Glutamatergic neuron (in vitro differentiated cells): ENCODE measurements at regions not wholly inside any gene's neighbourhood (a gene's known extent, or its start where the extent isn't known, plus 50 kb on each side); places are given as distances from the start of the nearest gene placed in this dataset.

ENCODE experiments used
- DNase-seq: peaks from one replicate; pipeline ENCODE4 v3.0.0; 2022
- H3K27ac Mint-ChIP-seq: one replicate; pipeline ENCODE4 v1.8.0; 2020; ENCODE audit warnings: mild to moderate bottlenecking, mixed read lengths, inconsistent platforms; ENCODE audit not compliant: unreplicated experiment
- H3K27me3 Mint-ChIP-seq: one replicate; pipeline ENCODE4 v1.8.0; 2020; ENCODE audit warnings: mild to moderate bottlenecking, moderate library complexity, mixed read lengths, inconsistent platforms; ENCODE audit not compliant: unreplicated experiment
- H3K36me3 Mint-ChIP-seq: one replicate; pipeline ENCODE4 v1.8.0; 2020; ENCODE audit warnings: mild to moderate bottlenecking, mixed read lengths, inconsistent platforms; ENCODE audit not compliant: unreplicated experiment
- H3K4me1 Mint-ChIP-seq: one replicate; pipeline ENCODE4 v1.8.0; 2020; ENCODE audit warnings: mild to moderate bottlenecking, low read depth, mixed read lengths, inconsistent platforms; ENCODE audit not compliant: unreplicated experiment
- H3K4me3 Mint-ChIP-seq: one replicate; pipeline ENCODE4 v1.8.0; 2020; ENCODE audit warnings: mild to moderate bottlenecking, mixed read lengths, inconsistent platforms; ENCODE audit not compliant: unreplicated experiment
- H3K9me3 Mint-ChIP-seq: one replicate; pipeline ENCODE4 v1.8.0; 2020; ENCODE audit warnings: mild to moderate bottlenecking, moderate library complexity, mixed read lengths, inconsistent platforms; ENCODE audit not compliant: unreplicated experiment
- CTCF ChIP-seq: fragments of 200-600 bp; sonication (generic); IDR thresholded peaks from one replicate; pipeline ENCODE4 v1.5.0; 2021; ENCODE audit not compliant: partially characterized antibody, unreplicated experiment

DNA sequence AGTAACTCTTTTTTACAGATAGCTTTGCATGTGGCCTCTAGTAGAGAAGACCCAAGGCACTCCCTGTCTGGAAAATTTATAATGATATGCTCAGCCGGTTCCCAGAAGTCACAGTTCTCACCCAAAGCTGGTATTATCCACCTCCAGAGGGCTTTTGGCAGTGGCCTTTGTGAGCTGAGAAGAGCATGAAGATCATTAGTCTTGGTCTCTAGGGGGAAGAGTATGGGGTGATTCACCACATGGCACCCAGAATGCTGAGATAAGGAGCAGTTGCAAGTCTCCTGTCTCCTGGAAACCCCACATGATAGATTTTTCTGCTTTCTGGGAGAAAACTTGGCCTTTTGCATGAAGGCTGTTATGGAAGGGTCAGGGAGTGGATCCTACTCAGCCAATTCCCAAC is 75.4 kb upstream of the PRPS1 start:
- no peaks in the 10 kb centered on the region for H3K4me1 Mint-ChIP-seq
- H3K27me3 Mint-ChIP-seq = no peaks in the 10 kb centered on the region
- TF ChIP-seq CTCF = no peak
- H3K27ac Mint-ChIP-seq = no peak overlapping the region
- no peaks in the 10 kb centered on the region for H3K9me3 Mint-ChIP-seq
- peaks cover 2% of the 10 kb centered on the region for H3K36me3 Mint-ChIP-seq
- H3K4me3 Mint-ChIP-seq = no peak overlapping the region
- DNase-seq = no peak

DNA sequence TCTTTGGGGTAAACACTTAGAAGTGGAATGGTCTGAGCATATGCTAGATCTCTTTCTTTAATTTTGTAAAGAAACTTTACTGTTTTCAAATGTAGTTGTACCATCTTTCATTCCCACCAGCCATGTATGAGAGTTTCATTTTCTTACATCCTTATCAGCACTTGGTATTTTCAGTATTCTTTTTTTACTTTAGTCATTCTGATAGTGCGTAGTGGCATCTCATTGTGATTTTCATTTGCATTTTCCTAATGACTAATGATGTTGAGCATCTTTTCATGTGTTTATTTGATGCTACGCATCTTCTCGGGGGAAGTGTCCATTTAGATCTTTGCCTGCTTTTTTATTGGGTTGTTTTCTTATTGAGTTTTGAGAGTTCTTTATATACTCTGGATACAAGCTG is 71.3 kb upstream of the PRPS1 start:
- H3K4me1 Mint-ChIP-seq = peaks cover 4% of the 10 kb centered on the region
- no peaks in the 10 kb centered on the region for H3K9me3 Mint-ChIP-seq
- H3K27ac Mint-ChIP-seq = no peak overlapping the region
- no peak overlapping the region for H3K4me3 Mint-ChIP-seq
- TF ChIP-seq CTCF = no peak
- no peaks in the 10 kb centered on the region for H3K27me3 Mint-ChIP-seq
- no peaks in the 10 kb centered on the region for H3K36me3 Mint-ChIP-seq
- no peak for DNase-seq

GRCh38 chrX:107559506-107559905 is 68.8 kb upstream of the PRPS1 start:
- Mint-ChIP-seq H3K27me3 (no peaks in the 10 kb centered on the region), H3K27ac (no peak overlapping the region), H3K36me3 (no peaks in the 10 kb centered on the region), H3K4me3 (no peak overlapping the region), H3K9me3 (no peaks in the 10 kb centered on the region), H3K4me1 (peaks cover 8% of the 10 kb centered on the region)
- TF ChIP-seq CTCF = no peak
- DNase-seq = no peak

- no peak for TF ChIP-seq CTCF
- Mint-ChIP-seq H3K36me3 (no peaks in the 10 kb centered on the region), H3K4me3 (no peak overlapping the region), H3K27ac (no peak overlapping the region), H3K4me1 (peaks cover 8% of the 10 kb centered on the region), H3K27me3 (no peaks in the 10 kb centered on the region), H3K9me3 (no peaks in the 10 kb centered on the region)
- DNase-seq = no peak
Measured at GRCh38 chrX:107560041-107560440, 68.3 kb upstream of the PRPS1 start.

- Mint-ChIP-seq H3K27ac (no peak overlapping the region), H3K27me3 (no peaks in the 10 kb centered on the region), H3K4me3 (no peak overlapping the region), H3K36me3 (no peaks in the 10 kb centered on the region), H3K4me1 (peaks cover 8% of the 10 kb centered on the region), H3K9me3 (peaks cover under 1% of the 10 kb centered on the region)
- no peak for DNase-seq
- no peak for TF ChIP-seq CTCF
Measured at GRCh38 chrX:107560980-107561379, 67.3 kb upstream of the PRPS1 start.
